ENCODE measurements at regions not wholly inside any gene's neighbourhood (a gene's known extent, or its start where the extent isn't known, plus 50 kb on each side); places are given as distances from the start of the nearest gene placed in this dataset.
"Not testable (repeated sequence)": the region's sequence is repeated elsewhere in the genome, so short reads cannot be mapped to it uniquely, and the experiment has no call there.

GRCh38 chr1:81738875-81739274, 61.9 kb upstream of the ADGRL2 start:
- no peak overlapping the region for H3K4me3 ChIP-seq (ENCODE audit: low read depth, low read length)
- DNase-seq (ENCODE audit: low read depth) = no peak
- no peak for TF ChIP-seq CTCF (conservative IDR thresholded peaks at IDR 0.05; ENCODE audit: low read depth, low read length)

GRCh38 chr1:81733480-81733879, 67.3 kb upstream of the ADGRL2 start:
- no peak for TF ChIP-seq CTCF (conservative IDR thresholded peaks at IDR 0.05; ENCODE audit: low read depth, low read length)
- no peak overlapping the region for H3K4me3 ChIP-seq (ENCODE audit: low read depth, low read length)
- DNase-seq (ENCODE audit: low read depth) = no peak

- TF ChIP-seq CTCF (conservative IDR thresholded peaks at IDR 0.05; ENCODE audit: low read depth, low read length) = peak; percentile 27
- DNase-seq (ENCODE audit: low read depth) = peak; percentile 26
- H3K4me3 ChIP-seq (ENCODE audit: low read depth, low read length) = no peak overlapping the region
Observed at GRCh38 chr1:81731989-81732388, 68.7 kb upstream of the ADGRL2 start.

GRCh38 chr1:81730881-81731280, 69.9 kb upstream of the ADGRL2 start:
- DNase-seq (ENCODE audit: low read depth) = no peak
- no peak for TF ChIP-seq CTCF (conservative IDR thresholded peaks at IDR 0.05; ENCODE audit: low read depth, low read length)
- no peak overlapping the region for H3K4me3 ChIP-seq (ENCODE audit: low read depth, low read length)

GRCh38 chr1:81730299-81730698, 70.4 kb upstream of the ADGRL2 start:
- not testable (repeated sequence) for DNase-seq (ENCODE audit: low read depth); H3K4me3 ChIP-seq (ENCODE audit: low read depth, low read length)

- H3K4me3 ChIP-seq (ENCODE audit: low read depth, low read length) = no peak overlapping the region
- DNase-seq (ENCODE audit: low read depth) = no peak
- no peak for TF ChIP-seq CTCF (conservative IDR thresholded peaks at IDR 0.05; ENCODE audit: low read depth, low read length)
Observed at GRCh38 chr1:81729818-81730217, 70.9 kb upstream of the ADGRL2 start.

- no peak overlapping the region for H3K4me3 ChIP-seq (ENCODE audit: low read depth, low read length)
- DNase-seq (ENCODE audit: low read depth) = no peak
- no peak for TF ChIP-seq CTCF (conservative IDR thresholded peaks at IDR 0.05; ENCODE audit: low read depth, low read length)
Observed at GRCh38 chr1:81729239-81729638, 71.5 kb upstream of the ADGRL2 start.

- DNase-seq (ENCODE audit: low read depth) = no peak
- no peak for TF ChIP-seq CTCF (conservative IDR thresholded peaks at IDR 0.05; ENCODE audit: low read depth, low read length)
- H3K4me3 ChIP-seq (ENCODE audit: low read depth, low read length) = no peak overlapping the region
Observed at GRCh38 chr1:81725823-81726222, 74.9 kb upstream of the ADGRL2 start.

- DNase-seq (ENCODE audit: low read depth); H3K4me3 ChIP-seq (ENCODE audit: low read depth, low read length): not testable (repeated sequence)
Observed at GRCh38 chr1:81722631-81723328, 78.0 kb upstream of the ADGRL2 start.

- H3K4me3 ChIP-seq (ENCODE audit: low read depth, low read length); DNase-seq (ENCODE audit: low read depth): not testable (repeated sequence)
Observed at GRCh38 chr1:81720256-81720655, 80.5 kb upstream of the ADGRL2 start.

Measured in epithelial cell of proximal tubule (primary cell).